Caco-2 (cell line): ENCODE measurements at regions not wholly inside any gene's neighbourhood (a gene's known extent, or its start where the extent isn't known, plus 50 kb on each side); places are given as distances from the start of the nearest gene placed in this dataset.
"Not testable (repeated sequence)": the region's sequence is repeated elsewhere in the genome, so short reads cannot be mapped to it uniquely, and the experiment has no call there.

ENCODE experiments used
- BruUV-seq: library from RNA; stranded (reverse); fragments of 400-500 nt; replicated peaks from 2 replicates; lab custom pipeline; 2021; lab: Mats Ljungman, UMichigan
- CTCF ChIA-PET: fragments of 300-600 bp; sonication (Branson Sonifier 250); formaldehyde crosslinking; loops from one replicate; lab custom pipeline; 2022; ENCODE audit warnings: antibody characterized with exemption; lab: Charles Lee
- POLR2A ChIA-PET: fragments of 300-600 bp; sonication (Branson Sonifier 250); formaldehyde crosslinking; loops from one replicate; lab custom pipeline; 2022; ENCODE audit warnings: antibody characterized with exemption; lab: Charles Lee
- DNase-seq, 2 experiments: peaks; one replicate each; pipeline versions ENCODE4 v3.0.0 to v3.0.0-alpha.2; 2020 to 2022
- H3K27me3 ChIP-seq: replicated peaks from 2 replicates; pipeline ENCODE4 v1.6.0; 2011; ENCODE audit warnings: low read length; ENCODE audit not compliant: control insufficient read depth, insufficient read depth
- H3K36me3 ChIP-seq: 2 replicates; pipeline ENCODE4 v1.5.1; 2011; ENCODE audit warnings: low read length; ENCODE audit not compliant: control insufficient read depth, insufficient read depth
- H3K4me1 ChIP-seq: fragments of 250-450 bp; sonication (Bioruptor Pico); 2 replicates; pipeline ENCODE4 v1.5.1; 2020; ENCODE audit warnings: mild to moderate bottlenecking
- H3K4me3 ChIP-seq: 2 replicates; pipeline ENCODE4 v1.5.1; 2011; ENCODE audit warnings: low read depth, mild to moderate bottlenecking, control low read depth, low read length
- H3K9me3 ChIP-seq: fragments of 250-450 bp; sonication (Bioruptor Pico); 2 replicates; pipeline ENCODE4 v1.5.1; 2020; ENCODE audit warnings: mild to moderate bottlenecking, moderate library complexity
- H3K27ac Mint-ChIP-seq: one replicate; pipeline ENCODE4 v1.8.0; 2022; ENCODE audit warnings: mixed read lengths; ENCODE audit not compliant: unreplicated experiment
- H3K27me3 Mint-ChIP-seq: one replicate; pipeline ENCODE4 v1.8.0; 2022; ENCODE audit warnings: mixed read lengths; ENCODE audit not compliant: insufficient read depth, unreplicated experiment
- H3K36me3 Mint-ChIP-seq: one replicate; pipeline ENCODE4 v1.8.0; 2022; ENCODE audit warnings: mild to moderate bottlenecking, mixed read lengths; ENCODE audit not compliant: insufficient read depth, unreplicated experiment
- H3K4me1 Mint-ChIP-seq: one replicate; pipeline ENCODE4 v1.8.0; 2022; ENCODE audit warnings: low read depth, mixed read lengths; ENCODE audit not compliant: unreplicated experiment
- H3K4me3 Mint-ChIP-seq: one replicate; pipeline ENCODE4 v1.8.0; 2022; ENCODE audit warnings: mild to moderate bottlenecking, moderate library complexity, mixed read lengths; ENCODE audit not compliant: unreplicated experiment
- H3K9me3 Mint-ChIP-seq: one replicate; pipeline ENCODE4 v1.8.0; 2022; ENCODE audit warnings: mixed read lengths; ENCODE audit not compliant: unreplicated experiment
- CTCF ChIP-seq, 2 experiments: fragments of 200-600 bp in 1 of 2; IDR thresholded peaks; 1 replicate in 1 of 2; 2 replicates in 1 of 2; pipeline versions ENCODE4 v1.5.1 to v1.8.0; 2011 to 2022; ENCODE audit warnings: antibody characterized with exemption in 1 of 2, control low read depth in 1 of 2, inconsistent platforms in 1 of 2, low read depth in 1 of 2, low read length in 1 of 2, mild to moderate bottlenecking in 1 of 2, moderate library complexity in 1 of 2; ENCODE audit not compliant: insufficient read depth in 1 of 2, severe bottlenecking in 1 of 2, unreplicated experiment in 1 of 2
- intact Hi-C: fragments of 100-400 bp; cut with micrococcal nuclease; formaldehyde crosslinking; loops from one replicate; pipeline ENCODE4 v1.10.0; 2022; ENCODE audit not compliant: unreplicated experiment

GRCh38 chr4:137800861-137801260 lies 268.6 kb upstream of the PCDH18 start:
- Mint-ChIP-seq H3K9me3 (no peaks in the 10 kb centered on the region), H3K36me3 (no peaks in the 10 kb centered on the region), H3K27me3 (peaks cover 6% of the 10 kb centered on the region), H3K4me3 (no peak overlapping the region), H3K27ac (no peak overlapping the region), H3K4me1 (no peaks in the 10 kb centered on the region)
- no peak for TF ChIP-seq CTCF (IDR thresholded peaks at IDR 0.05; ENCODE audit: insufficient read depth in 1 of 2, low read depth in 1 of 2, low read length in 1 of 2, severe bottlenecking in 1 of 2, unreplicated experiment in 1 of 2)
- H3K9me3 ChIP-seq, result no peaks in the 10 kb centered on the region
- H3K4me3 ChIP-seq, result no peak overlapping the region
- intact Hi-C loops, result no loop called here
- BruUV-seq, result no TSS peak
- no peak for DNase-seq
- ChIA-PET CTCF (no interaction called here), POLR2A (no interaction called here)
- no peaks in the 10 kb centered on the region for H3K27me3 ChIP-seq
- no peaks in the 10 kb centered on the region for H3K4me1 ChIP-seq
- no peaks in the 10 kb centered on the region for H3K36me3 ChIP-seq

GRCh38 chr4:137794764-137795254 lies 262.5 kb upstream of the PCDH18 start:
- ChIA-PET POLR2A (no interaction called here), CTCF (no interaction called here)
- DNase-seq, result no peak
- H3K9me3 Mint-ChIP-seq, result no peaks in the 10 kb centered on the region
- intact Hi-C loops, result no loop called here
- H3K27ac Mint-ChIP-seq, result no peak overlapping the region
- no peak overlapping the region for H3K4me3 Mint-ChIP-seq
- Histone ChIP-seq H3K36me3 (no peaks in the 10 kb centered on the region), H3K4me3 (no peak overlapping the region), H3K9me3 (no peaks in the 10 kb centered on the region), H3K27me3 (no peaks in the 10 kb centered on the region), H3K4me1 (no peaks in the 10 kb centered on the region)
- no peaks in the 10 kb centered on the region for H3K36me3 Mint-ChIP-seq
- peaks cover 6% of the 10 kb centered on the region for H3K27me3 Mint-ChIP-seq
- no peak for TF ChIP-seq CTCF (IDR thresholded peaks at IDR 0.05; ENCODE audit: insufficient read depth in 1 of 2, low read depth in 1 of 2, low read length in 1 of 2, severe bottlenecking in 1 of 2, unreplicated experiment in 1 of 2)
- no peaks in the 10 kb centered on the region for H3K4me1 Mint-ChIP-seq
- no TSS peak for BruUV-seq

GRCh38 chr4:137789263-137789662 lies 257.0 kb upstream of the PCDH18 start:
- DNase-seq, BruUV-seq, H3K27ac Mint-ChIP-seq, H3K9me3 ChIP-seq, POLR2A ChIA-PET, intact Hi-C loops, H3K4me1 ChIP-seq, H3K4me1 Mint-ChIP-seq, H3K9me3 Mint-ChIP-seq, H3K36me3 Mint-ChIP-seq, CTCF ChIA-PET, H3K4me3 Mint-ChIP-seq, H3K4me3 ChIP-seq, H3K27me3 Mint-ChIP-seq, H3K27me3 ChIP-seq, H3K36me3 ChIP-seq: not testable (repeated sequence)

GRCh38 chr4:137783923-137784322 lies 251.6 kb upstream of the PCDH18 start:
- H3K9me3 Mint-ChIP-seq, H3K27ac Mint-ChIP-seq, H3K4me1 Mint-ChIP-seq, BruUV-seq, H3K27me3 Mint-ChIP-seq, intact Hi-C loops, H3K4me1 ChIP-seq, H3K27me3 ChIP-seq, DNase-seq, H3K36me3 Mint-ChIP-seq, H3K4me3 ChIP-seq, POLR2A ChIA-PET, H3K36me3 ChIP-seq, H3K9me3 ChIP-seq, H3K4me3 Mint-ChIP-seq, CTCF ChIA-PET: not testable (repeated sequence)
